Memory B cell (primary cell): ENCODE measurements at regions not wholly inside any gene's neighbourhood (a gene's known extent, or its start where the extent isn't known, plus 50 kb on each side); places are given as distances from the start of the nearest gene placed in this dataset.

Experiments used
- ATAC-seq: fragments of 150-1000 bp; cut with Tn5 transposase; 2 replicates; pipeline ENCODE4 v1.10.0; 2021; ENCODE audit warnings: low read depth, mild to moderate bottlenecking, moderate library complexity
- DNase-seq, 2 donors: peaks; one replicate each; pipeline ENCODE4 v3.0.0; 2022; ENCODE audit warnings: low spot score in 2 of 2
- H3K27ac Mint-ChIP-seq: one replicate; pipeline ENCODE4 v1.8.0; 2022; ENCODE audit warnings: mild to moderate bottlenecking, moderate library complexity, mixed read lengths
- H3K27me3 Mint-ChIP-seq: one replicate; pipeline ENCODE4 v1.8.0; 2022; ENCODE audit warnings: mixed read lengths
- H3K36me3 Mint-ChIP-seq: one replicate; pipeline ENCODE4 v1.8.0; 2022; ENCODE audit warnings: mild to moderate bottlenecking, mixed read lengths
- H3K4me1 Mint-ChIP-seq: one replicate; pipeline ENCODE4 v1.8.0; 2022; ENCODE audit warnings: mixed read lengths
- H3K4me3 Mint-ChIP-seq: one replicate; pipeline ENCODE4 v1.8.0; 2022; ENCODE audit warnings: mild to moderate bottlenecking, moderate library complexity, mixed read lengths
- H3K9me3 Mint-ChIP-seq: one replicate; pipeline ENCODE4 v1.8.0; 2022; ENCODE audit warnings: mixed read lengths

- no peak for DNase-seq
- no peak overlapping the region for H3K4me3 Mint-ChIP-seq
These were observed 197.5 kb upstream of the COPS8 start for GRCh38 chr2:236887953-236888793.

GRCh38 chr2:236888794-236889780 lies 196.6 kb upstream of the COPS8 start:
- DNase-seq (no peak), ATAC-seq (no peak)
- no peaks in the 10 kb centered on the region for H3K9me3 Mint-ChIP-seq
- no peak overlapping the region for H3K4me3 Mint-ChIP-seq
- no peaks in the 10 kb centered on the region for H3K36me3 Mint-ChIP-seq
- H3K27me3 Mint-ChIP-seq: peaks cover 8% of the 10 kb centered on the region
- H3K4me1 Mint-ChIP-seq: peaks cover 2% of the 10 kb centered on the region
- no peak overlapping the region for H3K27ac Mint-ChIP-seq

More at GRCh38 chr2:236887953-236888793, 197.5 kb upstream of the COPS8 start:
- Mint-ChIP-seq H3K36me3 (no peaks in the 10 kb centered on the region), H3K9me3 (no peaks in the 10 kb centered on the region), H3K27ac (no peak overlapping the region), H3K4me1 (peaks cover 7% of the 10 kb centered on the region), H3K27me3 (peaks cover 8% of the 10 kb centered on the region)
- ATAC-seq: no peak

GRCh38 chr2:236889791-236890704 lies 195.6 kb upstream of the COPS8 start:
- Mint-ChIP-seq H3K9me3 (no peaks in the 10 kb centered on the region), H3K4me3 (no peak overlapping the region), H3K4me1 (peaks cover 2% of the 10 kb centered on the region), H3K27ac (no peak overlapping the region), H3K36me3 (no peaks in the 10 kb centered on the region), H3K27me3 (peaks cover 10% of the 10 kb centered on the region)
- DNase-seq: no peak
- no peak for ATAC-seq

- Mint-ChIP-seq H3K27me3 (peaks cover 8% of the 10 kb centered on the region), H3K4me1 (peaks cover 2% of the 10 kb centered on the region), H3K36me3 (no peaks in the 10 kb centered on the region), H3K9me3 (no peaks in the 10 kb centered on the region), H3K27ac (no peak overlapping the region), H3K4me3 (no peak overlapping the region)
- DNase-seq: no peak
- no peak for ATAC-seq
These were observed 193.0 kb upstream of the COPS8 start for GRCh38 chr2:236892721-236893120.

GRCh38 chr2:236894791-236895190 lies 190.9 kb upstream of the COPS8 start:
- Mint-ChIP-seq H3K4me1 (no peaks in the 10 kb centered on the region), H3K27ac (no peak overlapping the region), H3K4me3 (no peak overlapping the region), H3K27me3 (peaks cover 8% of the 10 kb centered on the region), H3K36me3 (no peaks in the 10 kb centered on the region), H3K9me3 (no peaks in the 10 kb centered on the region)
- ATAC-seq (no peak), DNase-seq (no peak)

GRCh38 chr2:236895497-236895896 lies 190.2 kb upstream of the COPS8 start:
- Mint-ChIP-seq H3K36me3 (no peaks in the 10 kb centered on the region), H3K4me1 (no peaks in the 10 kb centered on the region), H3K9me3 (no peaks in the 10 kb centered on the region), H3K27ac (no peak overlapping the region), H3K27me3 (peaks cover 8% of the 10 kb centered on the region), H3K4me3 (no peak overlapping the region)
- ATAC-seq (no peak), DNase-seq (no peak)

GRCh38 chr2:236896688-236897087 lies 189.0 kb upstream of the COPS8 start:
- Mint-ChIP-seq H3K9me3 (no peaks in the 10 kb centered on the region), H3K36me3 (no peaks in the 10 kb centered on the region), H3K4me1 (no peaks in the 10 kb centered on the region), H3K27ac (no peak overlapping the region), H3K27me3 (peaks cover 11% of the 10 kb centered on the region), H3K4me3 (no peak overlapping the region)
- DNase-seq (no peak), ATAC-seq (no peak)

- H3K27me3 Mint-ChIP-seq: peaks cover 14% of the 10 kb centered on the region
- H3K36me3 Mint-ChIP-seq: no peaks in the 10 kb centered on the region
- no peak for ATAC-seq
- DNase-seq: no peak
- H3K4me1 Mint-ChIP-seq: no peaks in the 10 kb centered on the region
- no peak overlapping the region for H3K4me3 Mint-ChIP-seq
- no peaks in the 10 kb centered on the region for H3K9me3 Mint-ChIP-seq
- H3K27ac Mint-ChIP-seq: no peak overlapping the region
These were observed 186.5 kb upstream of the COPS8 start for GRCh38 chr2:236899146-236899545.

- DNase-seq (no peak), ATAC-seq (no peak)
- Mint-ChIP-seq H3K4me1 (no peaks in the 10 kb centered on the region), H3K27me3 (peaks cover 17% of the 10 kb centered on the region), H3K9me3 (no peaks in the 10 kb centered on the region), H3K4me3 (no peak overlapping the region), H3K27ac (no peak overlapping the region), H3K36me3 (no peaks in the 10 kb centered on the region)
These were observed 185.6 kb upstream of the COPS8 start for GRCh38 chr2:236899950-236900640.

- ATAC-seq (no peak), DNase-seq (no peak)
- H3K9me3 Mint-ChIP-seq: no peaks in the 10 kb centered on the region
- H3K27ac Mint-ChIP-seq: no peak overlapping the region
- H3K36me3 Mint-ChIP-seq: no peaks in the 10 kb centered on the region
- no peak overlapping the region for H3K4me3 Mint-ChIP-seq
- no peaks in the 10 kb centered on the region for H3K4me1 Mint-ChIP-seq
- H3K27me3 Mint-ChIP-seq: peaks cover 17% of the 10 kb centered on the region
These were observed 183.7 kb upstream of the COPS8 start for GRCh38 chr2:236901956-236902355.

- no peak overlapping the region for H3K4me3 Mint-ChIP-seq
- ATAC-seq: no peak
- DNase-seq: no peak
- peaks cover 21% of the 10 kb centered on the region for H3K27me3 Mint-ChIP-seq
- no peaks in the 10 kb centered on the region for H3K4me1 Mint-ChIP-seq
- H3K9me3 Mint-ChIP-seq: no peaks in the 10 kb centered on the region
- H3K36me3 Mint-ChIP-seq: no peaks in the 10 kb centered on the region
- no peak overlapping the region for H3K27ac Mint-ChIP-seq
These were observed 181.7 kb upstream of the COPS8 start for GRCh38 chr2:236903978-236904377.

GRCh38 chr2:236904389-236905263 lies 181.1 kb upstream of the COPS8 start:
- DNase-seq: no peak
- Mint-ChIP-seq H3K36me3 (no peaks in the 10 kb centered on the region), H3K4me1 (no peaks in the 10 kb centered on the region), H3K9me3 (no peaks in the 10 kb centered on the region), H3K27ac (no peak overlapping the region), H3K27me3 (peaks cover 20% of the 10 kb centered on the region), H3K4me3 (no peak overlapping the region)
- no peak for ATAC-seq
